A549 (cell line): ENCODE measurements at regions not wholly inside any gene's neighbourhood (a gene's known extent, or its start where the extent isn't known, plus 50 kb on each side); places are given as distances from the start of the nearest gene placed in this dataset.

Experiments used
- ATAC-seq, 2 experiments: fragments of 200-7000 bp in 1 of 2; fragments of >200 bp in 1 of 2; cut with Nextera tagmentation in 1 of 2; cut with Tn5 transposase in 1 of 2; 3 replicates each; pipeline versions ENCODE4 v1.8.0 to v1.9.1; 2018 to 2020; ENCODE audit warnings: mild to moderate bottlenecking in 1 of 2, moderate library complexity in 1 of 2
- CTCF ChIA-PET: fragments of 300-600 bp; sonication (Branson Sonifier 250); formaldehyde crosslinking; extraction: SDS; loops from one replicate; lab custom pipeline; 2021; ENCODE audit warnings: antibody characterized with exemption, inconsistent platforms; lab: Yijun Ruan, JAX
- POLR2A ChIA-PET: fragments of 350-600 bp; formaldehyde crosslinking; extraction: SDS; loops from one replicate; lab custom pipeline; 2021; ENCODE audit warnings: antibody characterized with exemption, inconsistent platforms; lab: Yijun Ruan, JAX
- DNase-seq, 2 experiments: peaks; one replicate each; pipeline versions ENCODE4 v3.0.0 to v3.0.0-alpha.2; 2011 to 2016; ENCODE audit warnings: low read depth in 1 of 2, low spot score in 1 of 2
- FAIRE-seq: peaks from 2 replicates; lab custom pipeline; 2011; peaks lifted over from hg19 to GRCh38; lab: Jason Lieb, UNC
- H3K27ac ChIP-seq, 2 experiments: fragments of >200 bp; sonication (Bioruptor Twin); formaldehyde crosslinking; 3 replicates each; pipeline ENCODE4 v1.5.1; 2016 to 2017
- H3K4me1 ChIP-seq: fragments of >200 bp; sonication (Bioruptor Twin); formaldehyde crosslinking; 3 replicates; pipeline ENCODE4 v1.6.1; 2016
- H3K4me2 ChIP-seq: fragments of >200 bp; sonication (Bioruptor Twin); formaldehyde crosslinking; 3 replicates; pipeline ENCODE4 v1.6.1; 2016
- H3K4me3 ChIP-seq: fragments of >200 bp; sonication (Bioruptor Twin); formaldehyde crosslinking; 3 replicates; pipeline ENCODE4 v1.5.1; 2016
- H3K9me3 ChIP-seq: fragments of >200 bp; sonication (Bioruptor Twin); formaldehyde crosslinking; 3 replicates; pipeline ENCODE4 v1.6.1; 2016
- BCL3 ChIP-seq: fragments of >200 bp; sonication (Bioruptor Twin); formaldehyde crosslinking; IDR thresholded peaks from 3 replicates; pipeline ENCODE4 v1.6.1; 2016
- BHLHE40 ChIP-seq: IDR thresholded peaks from 2 replicates; pipeline ENCODE4 v1.6.1; 2012; ENCODE audit warnings: low read depth, low read length, inconsistent platforms
- CEBPB ChIP-seq, 2 experiments: fragments of >200 bp in 1 of 2; sonication (Bioruptor Twin) in 1 of 2; formaldehyde crosslinking in 1 of 2; IDR thresholded peaks; 2 replicates each; pipeline ENCODE4 v1.6.1; 2012 to 2016
- CHD2 ChIP-seq: fragments of 150-350 bp; IDR thresholded peaks from 2 replicates; pipeline ENCODE4 v1.6.1; 2014; ENCODE audit warnings: low read length; ENCODE audit not compliant: partially characterized antibody
- ESRRA ChIP-seq: fragments of 150-350 bp; IDR thresholded peaks from 2 replicates; pipeline ENCODE4 v1.6.1; 2014; ENCODE audit warnings: mild to moderate bottlenecking, low read length, borderline replicate concordance
- FOSB ChIP-seq: fragments of 250-450 bp; sonication (Bioruptor Pico); IDR thresholded peaks from 2 replicates; pipeline ENCODE4 v1.5.0; 2020; ENCODE audit warnings: mild to moderate bottlenecking, moderate library complexity
- FOXS1 ChIP-seq: fragments of 250-450 bp; sonication (Bioruptor Pico); IDR thresholded peaks from 2 replicates; pipeline ENCODE4 v1.5.0; 2020; ENCODE audit warnings: mild to moderate bottlenecking, moderate library complexity
- HDAC2 ChIP-seq: fragments of 200-600 bp; sonication (generic); IDR thresholded peaks from 2 replicates; pipeline ENCODE4 v1.6.1; 2016
- HES2 ChIP-seq: fragments of >200 bp; sonication (Bioruptor Twin); formaldehyde crosslinking; IDR thresholded peaks from 2 replicates; pipeline ENCODE4 v1.6.1; 2016
- HEYL ChIP-seq: fragments of 250-450 bp; sonication (Bioruptor Pico); IDR thresholded peaks from 2 replicates; pipeline ENCODE4 v1.8.0; 2021; ENCODE audit warnings: mild to moderate bottlenecking, moderate library complexity
- HOXB13 ChIP-seq: fragments of 250-450 bp; sonication (Bioruptor Pico); IDR thresholded peaks from 2 replicates; pipeline ENCODE4 v1.5.0; 2020; ENCODE audit warnings: low read depth, mild to moderate bottlenecking, moderate library complexity
- HOXB5 ChIP-seq: fragments of 250-450 bp; sonication (Bioruptor Pico); IDR thresholded peaks from 2 replicates; pipeline ENCODE4 v1.5.0; 2020; ENCODE audit warnings: mild to moderate bottlenecking, moderate library complexity
- JUN ChIP-seq, 2 experiments: fragments of >200 bp; sonication (Bioruptor Twin); formaldehyde crosslinking; IDR thresholded peaks; 2 replicates in 1 of 2; 3 replicates in 1 of 2; pipeline ENCODE4 v1.6.1; 2016 to 2017
- JUNB ChIP-seq: fragments of >200 bp; sonication (Bioruptor Twin); formaldehyde crosslinking; IDR thresholded peaks from 2 replicates; pipeline ENCODE4 v1.6.1; 2016
- MAX ChIP-seq: IDR thresholded peaks from 2 replicates; pipeline ENCODE4 v1.6.1; 2012
- NPAS2 ChIP-seq: fragments of 250-450 bp; sonication (Bioruptor Pico); IDR thresholded peaks from 2 replicates; pipeline ENCODE4 v1.8.0; 2022; ENCODE audit warnings: mild to moderate bottlenecking, moderate library complexity, borderline replicate concordance
- PHF8 ChIP-seq: fragments of 200-600 bp; sonication (generic); IDR thresholded peaks from 2 replicates; pipeline ENCODE4 v1.6.1; 2016; ENCODE audit warnings: low read depth, mild to moderate bottlenecking, antibody characterized with exemption, moderate library complexity, borderline replicate concordance
- RAD21 ChIP-seq, 2 experiments: fragments of >200 bp in 1 of 2; sonication (Bioruptor Twin) in 1 of 2; formaldehyde crosslinking in 1 of 2; IDR thresholded peaks in 1 of 2; conservative IDR thresholded peaks in 1 of 2; 2 replicates in 1 of 2; 3 replicates in 1 of 2; pipeline ENCODE4 v1.6.1; 2012 to 2018; ENCODE audit warnings: inconsistent platforms in 1 of 2
- REST ChIP-seq: fragments of 200-600 bp; sonication (generic); IDR thresholded peaks from 2 replicates; pipeline ENCODE4 v1.6.1; 2016; ENCODE audit warnings: antibody characterized with exemption, mild to moderate bottlenecking, moderate library complexity
- RFX5 ChIP-seq: fragments of 450-650 bp; IDR thresholded peaks from 2 replicates; pipeline ENCODE4 v1.7.1; 2014; ENCODE audit warnings: antibody characterized with exemption, mild to moderate bottlenecking, moderate library complexity
- SREBF2 ChIP-seq: fragments of 450-650 bp; IDR thresholded peaks from 2 replicates; pipeline ENCODE4 v1.6.1; 2014; ENCODE audit warnings: mild to moderate bottlenecking, moderate library complexity
- TFCP2L1 ChIP-seq: fragments of 250-450 bp; sonication (Bioruptor Pico); IDR thresholded peaks from 2 replicates; pipeline ENCODE4 v1.5.0; 2021; ENCODE audit warnings: mild to moderate bottlenecking
- TP53 ChIP-seq: fragments of 250-450 bp; sonication (Bioruptor Pico); IDR thresholded peaks from 2 replicates; pipeline ENCODE4 v1.5.0; 2021; ENCODE audit warnings: mild to moderate bottlenecking, moderate library complexity
- USF2 ChIP-seq: fragments of 450-650 bp; IDR thresholded peaks from 2 replicates; pipeline ENCODE4 v1.6.1; 2014; ENCODE audit warnings: antibody characterized with exemption
- ZNF302 ChIP-seq: fragments of 250-450 bp; sonication (Bioruptor Pico); IDR thresholded peaks from 2 replicates; pipeline ENCODE4 v1.9.0; 2021; ENCODE audit warnings: inconsistent platforms, mild to moderate bottlenecking, moderate library complexity
- WGBS: methylation state at CpG from one replicate; pipeline ENCODE4 v1.1.6; 2017; ENCODE audit errors: missing lambda C conversion rate; 5-methylcytosine and 5-hydroxymethylcytosine counted together
- TF ChIP-seq, protein P1 (sequence below): fragments of >200 bp; sonication (Bioruptor Twin); formaldehyde crosslinking; IDR thresholded peaks from 3 replicates; pipeline ENCODE4 v1.5.1; 2016

- Histone ChIP-seq H3K27ac (no peak overlapping the region), H3K4me3 (no peak overlapping the region), H3K9me3 (no peaks in the 10 kb centered on the region), H3K4me2 (no peak overlapping the region), H3K4me1 (no peaks in the 10 kb centered on the region)
- FAIRE-seq = no peak
- ChIA-PET CTCF (no interaction called here), POLR2A (no interaction called here)
- DNase-seq = no peak
- ATAC-seq = no peak
- WGBS = 48% methylated on average over 2 of the region's 5 CpGs
- TF ChIP-seq HES2 = no peak
- no peak for TF ChIP-seq HEYL (CRISPR knock-in tag)
- TF ChIP-seq HOXB5 (CRISPR knock-in tag) = no peak
- no peak for TF ChIP-seq JUNB
- TF ChIP-seq HDAC2 = no peak
- TF ChIP-seq TP53 = no peak
- no peak for TF ChIP-seq REST
- TF ChIP-seq RAD21 (conservative IDR thresholded peaks at IDR 0.05 in 1 of 2, IDR thresholded peaks at IDR 0.05 in 1 of 2) = no peak
- no peak for TF ChIP-seq ZNF302 (CRISPR knock-in tag)
- no peak for TF ChIP-seq FOSB (CRISPR knock-in tag)
- TF ChIP-seq, all 56 proteins: peak for 0
These were observed 52.9 kb upstream of the APCDD1 start for GRCh38 chr18:10401521-10401920.

GRCh38 chr18:10401930-10402329, 52.5 kb upstream of the APCDD1 start:
- no peak for FAIRE-seq
- ATAC-seq = no peak
- ChIA-PET CTCF (no interaction called here), POLR2A (no interaction called here)
- no peak for DNase-seq
- no peak overlapping the region for H3K27ac ChIP-seq
- H3K4me1 ChIP-seq = no peaks in the 10 kb centered on the region
- TF ChIP-seq MAX (no peak), BCL3 (no peak), PHF8 (no peak), TFCP2L1 (CRISPR knock-in tag) (no peak), HOXB13 (CRISPR knock-in tag) (no peak), JUN (IDR thresholded peaks at IDR 0.05) (no peak), BHLHE40 (no peak), FOSB (CRISPR knock-in tag) (no peak), CHD2 (no peak), NPAS2 (CRISPR knock-in tag) (no peak), FOXS1 (no peak), RFX5 (no peak), ESRRA (no peak), SREBF2 (no peak), CEBPB (IDR thresholded peaks at IDR 0.05) (no peak), USF2 (no peak)
- TF ChIP-seq, protein P1, sequence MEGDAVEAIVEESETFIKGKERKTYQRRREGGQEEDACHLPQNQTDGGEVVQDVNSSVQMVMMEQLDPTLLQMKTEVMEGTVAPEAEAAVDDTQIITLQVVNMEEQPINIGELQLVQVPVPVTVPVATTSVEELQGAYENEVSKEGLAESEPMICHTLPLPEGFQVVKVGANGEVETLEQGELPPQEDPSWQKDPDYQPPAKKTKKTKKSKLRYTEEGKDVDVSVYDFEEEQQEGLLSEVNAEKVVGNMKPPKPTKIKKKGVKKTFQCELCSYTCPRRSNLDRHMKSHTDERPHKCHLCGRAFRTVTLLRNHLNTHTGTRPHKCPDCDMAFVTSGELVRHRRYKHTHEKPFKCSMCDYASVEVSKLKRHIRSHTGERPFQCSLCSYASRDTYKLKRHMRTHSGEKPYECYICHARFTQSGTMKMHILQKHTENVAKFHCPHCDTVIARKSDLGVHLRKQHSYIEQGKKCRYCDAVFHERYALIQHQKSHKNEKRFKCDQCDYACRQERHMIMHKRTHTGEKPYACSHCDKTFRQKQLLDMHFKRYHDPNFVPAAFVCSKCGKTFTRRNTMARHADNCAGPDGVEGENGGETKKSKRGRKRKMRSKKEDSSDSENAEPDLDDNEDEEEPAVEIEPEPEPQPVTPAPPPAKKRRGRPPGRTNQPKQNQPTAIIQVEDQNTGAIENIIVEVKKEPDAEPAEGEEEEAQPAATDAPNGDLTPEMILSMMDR = no peak
- H3K9me3 ChIP-seq = no peaks in the 10 kb centered on the region
- H3K4me3 ChIP-seq = no peak overlapping the region
- WGBS = 27% methylated on average over 4 of the region's 6 CpGs
- H3K4me2 ChIP-seq = no peak overlapping the region
